K562 (cell line): ENCODE measurements at regions not wholly inside any gene's neighbourhood (a gene's known extent, or its start where the extent isn't known, plus 50 kb on each side); places are given as distances from the start of the nearest gene placed in this dataset.

Source experiments
- ARID1B ChIP-seq: fragments of 450-650 bp; IDR thresholded peaks from 2 replicates; pipeline ENCODE4 v1.6.1; 2016; ENCODE audit warnings: antibody characterized with exemption, mild to moderate bottlenecking, inconsistent platforms
- CCNT2 ChIP-seq: IDR thresholded peaks from 2 replicates; pipeline ENCODE4 v1.6.1; 2011; ENCODE audit warnings: borderline replicate concordance, low read depth, mild to moderate bottlenecking, moderate library complexity, mixed read lengths, low read length; ENCODE audit not compliant: insufficient read length; ENCODE audit errors: extremely low read depth
- ELF2 ChIP-seq: fragments of 250-450 bp; sonication (Bioruptor Pico); IDR thresholded peaks from 2 replicates; pipeline ENCODE4 v1.5.0; 2021; ENCODE audit warnings: mild to moderate bottlenecking
- PHF21A ChIP-seq: fragments of 450-650 bp; IDR thresholded peaks from 2 replicates; pipeline ENCODE4 v1.6.1; 2017; ENCODE audit warnings: low read depth, borderline replicate concordance
- POLR2H ChIP-seq: IDR thresholded peaks from 2 replicates; pipeline ENCODE4 v1.6.1; 2016; ENCODE audit warnings: missing genetic modification characterization, low read depth, mild to moderate bottlenecking, control low read depth, missing compliant biosample characterization, moderate library complexity
- PURB ChIP-seq: sonication (generic); formaldehyde crosslinking; IDR thresholded peaks from 2 replicates; pipeline ENCODE4 v1.9.0; 2021; ENCODE audit warnings: low read depth, mild to moderate bottlenecking, missing genetic modification reagents
- SIRT6 ChIP-seq: IDR thresholded peaks from one replicate; pipeline ENCODE4 v1.6.1; 2012; ENCODE audit warnings: low read depth, mild to moderate bottlenecking, control low read depth, inconsistent platforms, low read length, moderate library complexity
- SMAD3 ChIP-seq: fragments of 450-650 bp; formaldehyde crosslinking; conservative IDR thresholded peaks from 2 replicates; pipeline ENCODE4 v1.4.0; 2020; ENCODE audit warnings: mild to moderate bottlenecking
- TBP ChIP-seq: optimal IDR thresholded peaks from 2 replicates; pipeline ENCODE3; 2011; ENCODE audit warnings: low read depth, low read length, improper control_type of control experiment
- TEAD4 ChIP-seq, 2 experiments: sonication (generic) in 1 of 2; formaldehyde crosslinking in 1 of 2; IDR thresholded peaks; 2 replicates each; pipeline versions ENCODE4 v1.6.1 to v1.8.0; 2012 to 2022; ENCODE audit warnings: borderline replicate concordance in 1 of 2, inconsistent platforms in 1 of 2, low read length in 1 of 2, mild to moderate bottlenecking in 1 of 2, missing genetic modification reagents in 1 of 2
- YY1 ChIP-seq, 3 experiments: IDR thresholded peaks; 2 replicates each; pipeline ENCODE4 v1.6.1; 2011; ENCODE audit warnings: low read length in 2 of 3, mild to moderate bottlenecking in 2 of 3, moderate library complexity in 2 of 3, borderline replicate concordance in 1 of 3, control low read depth in 1 of 3, low read depth in 1 of 3; ENCODE audit not compliant: insufficient read depth in 3 of 3, insufficient replicate concordance in 2 of 3, control insufficient read depth in 1 of 3, insufficient read length in 1 of 3; ENCODE audit errors: extremely low read depth in 1 of 3
- ZNF12 ChIP-seq: sonication (generic); formaldehyde crosslinking; IDR thresholded peaks from 2 replicates; pipeline ENCODE4 v1.4.0; 2020; ENCODE audit warnings: mild to moderate bottlenecking, missing genetic modification reagents
- ZNF263 ChIP-seq: sonication (generic); formaldehyde crosslinking; IDR thresholded peaks from 2 replicates; pipeline ENCODE4 v1.8.0; 2022; ENCODE audit warnings: mild to moderate bottlenecking, missing genetic modification reagents, borderline replicate concordance
- ZNF384 ChIP-seq: IDR thresholded peaks from 2 replicates; pipeline ENCODE4 v1.6.1; 2012; ENCODE audit warnings: low read depth, low read length, improper control_type of control experiment
- TF ChIP-seq, protein P1 (sequence below), 2 experiments: fragments of 450-650 bp; IDR thresholded peaks; 2 replicates each; pipeline ENCODE4 v1.6.1; 2018; ENCODE audit warnings: mild to moderate bottlenecking in 2 of 2, low read depth in 1 of 2; ENCODE audit not compliant: partially characterized antibody in 2 of 2
- TF ChIP-seq, protein P2 (sequence below), 2 experiments: IDR thresholded peaks in 1 of 2; conservative IDR thresholded peaks in 1 of 2; 2 replicates each; pipeline ENCODE4 v1.6.1; 2016; ENCODE audit warnings: low read depth in 2 of 2, mild to moderate bottlenecking in 1 of 2, missing compliant biosample characterization in 1 of 2, missing genetic modification characterization in 1 of 2, moderate library complexity in 1 of 2
- TF ChIP-seq, protein P3 (sequence below): IDR thresholded peaks from 2 replicates; pipeline ENCODE4 v1.6.1; 2011; ENCODE audit warnings: borderline replicate concordance, low read depth, mild to moderate bottlenecking, moderate library complexity, low read length; ENCODE audit not compliant: insufficient read depth, poor library complexity, severe bottlenecking

DNA sequence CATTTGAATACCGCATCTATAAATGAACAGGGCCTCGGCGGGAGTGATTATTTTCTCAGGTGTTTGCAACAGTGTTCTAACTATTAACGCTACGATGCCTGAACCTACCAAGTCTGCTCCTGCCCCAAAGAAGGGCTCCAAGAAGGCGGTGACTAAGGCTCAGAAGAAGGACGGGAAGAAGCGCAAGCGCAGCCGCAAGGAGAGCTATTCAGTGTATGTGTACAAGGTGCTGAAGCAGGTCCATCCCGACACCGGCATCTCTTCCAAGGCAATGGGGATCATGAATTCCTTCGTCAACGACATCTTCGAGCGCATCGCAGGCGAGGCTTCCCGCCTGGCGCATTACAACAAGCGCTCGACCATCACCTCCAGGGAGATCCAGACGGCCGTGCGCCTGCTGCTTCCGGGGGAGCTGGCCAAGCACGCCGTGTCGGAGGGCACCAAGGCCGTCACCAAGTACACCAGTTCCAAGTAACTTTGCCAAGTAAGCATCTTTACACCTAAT, 70.9 kb downstream of the HFE start (continued):
- TF ChIP-seq, protein P1, sequence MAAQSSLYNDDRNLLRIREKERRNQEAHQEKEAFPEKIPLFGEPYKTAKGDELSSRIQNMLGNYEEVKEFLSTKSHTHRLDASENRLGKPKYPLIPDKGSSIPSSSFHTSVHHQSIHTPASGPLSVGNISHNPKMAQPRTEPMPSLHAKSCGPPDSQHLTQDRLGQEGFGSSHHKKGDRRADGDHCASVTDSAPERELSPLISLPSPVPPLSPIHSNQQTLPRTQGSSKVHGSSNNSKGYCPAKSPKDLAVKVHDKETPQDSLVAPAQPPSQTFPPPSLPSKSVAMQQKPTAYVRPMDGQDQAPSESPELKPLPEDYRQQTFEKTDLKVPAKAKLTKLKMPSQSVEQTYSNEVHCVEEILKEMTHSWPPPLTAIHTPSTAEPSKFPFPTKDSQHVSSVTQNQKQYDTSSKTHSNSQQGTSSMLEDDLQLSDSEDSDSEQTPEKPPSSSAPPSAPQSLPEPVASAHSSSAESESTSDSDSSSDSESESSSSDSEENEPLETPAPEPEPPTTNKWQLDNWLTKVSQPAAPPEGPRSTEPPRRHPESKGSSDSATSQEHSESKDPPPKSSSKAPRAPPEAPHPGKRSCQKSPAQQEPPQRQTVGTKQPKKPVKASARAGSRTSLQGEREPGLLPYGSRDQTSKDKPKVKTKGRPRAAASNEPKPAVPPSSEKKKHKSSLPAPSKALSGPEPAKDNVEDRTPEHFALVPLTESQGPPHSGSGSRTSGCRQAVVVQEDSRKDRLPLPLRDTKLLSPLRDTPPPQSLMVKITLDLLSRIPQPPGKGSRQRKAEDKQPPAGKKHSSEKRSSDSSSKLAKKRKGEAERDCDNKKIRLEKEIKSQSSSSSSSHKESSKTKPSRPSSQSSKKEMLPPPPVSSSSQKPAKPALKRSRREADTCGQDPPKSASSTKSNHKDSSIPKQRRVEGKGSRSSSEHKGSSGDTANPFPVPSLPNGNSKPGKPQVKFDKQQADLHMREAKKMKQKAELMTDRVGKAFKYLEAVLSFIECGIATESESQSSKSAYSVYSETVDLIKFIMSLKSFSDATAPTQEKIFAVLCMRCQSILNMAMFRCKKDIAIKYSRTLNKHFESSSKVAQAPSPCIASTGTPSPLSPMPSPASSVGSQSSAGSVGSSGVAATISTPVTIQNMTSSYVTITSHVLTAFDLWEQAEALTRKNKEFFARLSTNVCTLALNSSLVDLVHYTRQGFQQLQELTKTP (IDR thresholded peaks at IDR 0.05; ENCODE audit: low read depth in 1 of 2, partially characterized antibody in 2 of 2): peak in 1 of 2 experiments; percentile 46
- TF ChIP-seq, protein P2, sequence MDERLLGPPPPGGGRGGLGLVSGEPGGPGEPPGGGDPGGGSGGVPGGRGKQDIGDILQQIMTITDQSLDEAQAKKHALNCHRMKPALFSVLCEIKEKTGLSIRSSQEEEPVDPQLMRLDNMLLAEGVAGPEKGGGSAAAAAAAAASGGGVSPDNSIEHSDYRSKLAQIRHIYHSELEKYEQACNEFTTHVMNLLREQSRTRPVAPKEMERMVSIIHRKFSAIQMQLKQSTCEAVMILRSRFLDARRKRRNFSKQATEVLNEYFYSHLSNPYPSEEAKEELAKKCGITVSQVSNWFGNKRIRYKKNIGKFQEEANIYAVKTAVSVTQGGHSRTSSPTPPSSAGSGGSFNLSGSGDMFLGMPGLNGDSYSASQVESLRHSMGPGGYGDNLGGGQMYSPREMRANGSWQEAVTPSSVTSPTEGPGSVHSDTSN (CRISPR knock-in tag; IDR thresholded peaks at IDR 0.05; ENCODE audit: low read depth): no peak
- TF ChIP-seq, protein P2 (tag; conservative IDR thresholded peaks at IDR 0.05; ENCODE audit: low read depth): no peak
- TF ChIP-seq, protein P3, sequence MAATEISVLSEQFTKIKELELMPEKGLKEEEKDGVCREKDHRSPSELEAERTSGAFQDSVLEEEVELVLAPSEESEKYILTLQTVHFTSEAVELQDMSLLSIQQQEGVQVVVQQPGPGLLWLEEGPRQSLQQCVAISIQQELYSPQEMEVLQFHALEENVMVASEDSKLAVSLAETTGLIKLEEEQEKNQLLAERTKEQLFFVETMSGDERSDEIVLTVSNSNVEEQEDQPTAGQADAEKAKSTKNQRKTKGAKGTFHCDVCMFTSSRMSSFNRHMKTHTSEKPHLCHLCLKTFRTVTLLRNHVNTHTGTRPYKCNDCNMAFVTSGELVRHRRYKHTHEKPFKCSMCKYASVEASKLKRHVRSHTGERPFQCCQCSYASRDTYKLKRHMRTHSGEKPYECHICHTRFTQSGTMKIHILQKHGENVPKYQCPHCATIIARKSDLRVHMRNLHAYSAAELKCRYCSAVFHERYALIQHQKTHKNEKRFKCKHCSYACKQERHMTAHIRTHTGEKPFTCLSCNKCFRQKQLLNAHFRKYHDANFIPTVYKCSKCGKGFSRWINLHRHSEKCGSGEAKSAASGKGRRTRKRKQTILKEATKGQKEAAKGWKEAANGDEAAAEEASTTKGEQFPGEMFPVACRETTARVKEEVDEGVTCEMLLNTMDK: no peak
- TF ChIP-seq SIRT6: no peak
- no peak for TF ChIP-seq TBP
- TF ChIP-seq ELF2: no peak
- peak; percentile 98 for TF ChIP-seq POLR2H (tag)
- no peak for TF ChIP-seq SMAD3 (CRISPR knock-in tag)
- no peak for TF ChIP-seq ZNF384
- no peak for TF ChIP-seq PURB (CRISPR knock-in tag)
- TF ChIP-seq PHF21A: no peak
- TF ChIP-seq ARID1B: no peak
- no peak; the same call in 1 of the 2 replicates for TF ChIP-seq TEAD4 (IDR thresholded peaks at IDR 0.05; ENCODE audit: low read length)
- no peak for TF ChIP-seq TEAD4 (CRISPR knock-in tag; IDR thresholded peaks at IDR 0.05; ENCODE audit: borderline replicate concordance)
- peak; percentile 69; the same call in 1 of the 2 replicates for TF ChIP-seq ZNF263
- no peak for TF ChIP-seq CCNT2
- peak in 2 of 3 experiments; percentile 56 to 72 for TF ChIP-seq YY1 (IDR thresholded peaks at IDR 0.05; ENCODE audit: borderline replicate concordance in 1 of 3, control insufficient read depth in 1 of 3, extremely low read depth in 1 of 3, insufficient read depth in 3 of 3, insufficient read length in 1 of 3, insufficient replicate concordance in 2 of 3, low read depth in 1 of 3, low read length in 2 of 3)
- TF ChIP-seq ZNF12 (CRISPR knock-in tag): no peak
